Testis (tissue), 2 donors: ENCODE measurements at regions not wholly inside any gene's neighbourhood (a gene's known extent, or its start where the extent isn't known, plus 50 kb on each side); places are given as distances from the start of the nearest gene placed in this dataset.
"Not testable (repeated sequence)": the region's sequence is repeated elsewhere in the genome, so short reads cannot be mapped to it uniquely, and the experiment has no call there.

Source experiments
- POLR2A ChIP-seq: fragments of 450-650 bp; IDR thresholded peaks from one replicate; pipeline ENCODE4 v1.6.1; 2017; ENCODE audit warnings: antibody characterized with exemption, mild to moderate bottlenecking, moderate library complexity
- TF ChIP-seq, protein P1 (sequence below), 3 experiments: fragments of 450-650 bp in 2 of 3; fragments of 200-600 bp in 1 of 3; sonication (generic) in 1 of 3; IDR thresholded peaks; one replicate each; pipeline ENCODE4 v1.5.1; 2016 to 2019; ENCODE audit warnings: antibody characterized with exemption in 3 of 3, mild to moderate bottlenecking in 2 of 3, moderate library complexity in 1 of 3

DNA sequence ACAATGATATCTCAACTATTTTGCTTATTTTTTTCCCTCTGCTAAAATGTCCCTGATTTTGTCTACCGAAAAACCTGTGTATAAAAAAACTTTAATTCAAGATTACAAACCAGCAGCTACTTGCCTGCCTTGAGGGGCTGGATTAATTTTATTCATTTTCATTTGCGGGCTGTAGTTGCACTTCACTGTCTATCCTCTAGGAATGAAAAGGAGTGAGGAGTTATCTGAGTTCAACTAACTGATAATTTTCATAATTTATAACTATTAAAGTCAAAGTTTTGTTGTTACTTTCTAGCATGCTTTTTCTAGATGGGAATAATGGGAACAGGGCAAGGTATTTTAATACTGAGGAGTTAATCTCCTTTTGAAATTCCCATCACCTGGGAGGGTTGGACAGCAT, 50.3 kb upstream of the AGTPBP1 start:
- TF ChIP-seq, protein P1, sequence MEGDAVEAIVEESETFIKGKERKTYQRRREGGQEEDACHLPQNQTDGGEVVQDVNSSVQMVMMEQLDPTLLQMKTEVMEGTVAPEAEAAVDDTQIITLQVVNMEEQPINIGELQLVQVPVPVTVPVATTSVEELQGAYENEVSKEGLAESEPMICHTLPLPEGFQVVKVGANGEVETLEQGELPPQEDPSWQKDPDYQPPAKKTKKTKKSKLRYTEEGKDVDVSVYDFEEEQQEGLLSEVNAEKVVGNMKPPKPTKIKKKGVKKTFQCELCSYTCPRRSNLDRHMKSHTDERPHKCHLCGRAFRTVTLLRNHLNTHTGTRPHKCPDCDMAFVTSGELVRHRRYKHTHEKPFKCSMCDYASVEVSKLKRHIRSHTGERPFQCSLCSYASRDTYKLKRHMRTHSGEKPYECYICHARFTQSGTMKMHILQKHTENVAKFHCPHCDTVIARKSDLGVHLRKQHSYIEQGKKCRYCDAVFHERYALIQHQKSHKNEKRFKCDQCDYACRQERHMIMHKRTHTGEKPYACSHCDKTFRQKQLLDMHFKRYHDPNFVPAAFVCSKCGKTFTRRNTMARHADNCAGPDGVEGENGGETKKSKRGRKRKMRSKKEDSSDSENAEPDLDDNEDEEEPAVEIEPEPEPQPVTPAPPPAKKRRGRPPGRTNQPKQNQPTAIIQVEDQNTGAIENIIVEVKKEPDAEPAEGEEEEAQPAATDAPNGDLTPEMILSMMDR (IDR thresholded peaks at IDR 0.05) = not testable (repeated sequence)
- not testable (repeated sequence) for TF ChIP-seq POLR2A
